ENCODE measurements at regions not wholly inside any gene's neighbourhood (a gene's known extent, or its start where the extent isn't known, plus 50 kb on each side); places are given as distances from the start of the nearest gene placed in this dataset.

DNA sequence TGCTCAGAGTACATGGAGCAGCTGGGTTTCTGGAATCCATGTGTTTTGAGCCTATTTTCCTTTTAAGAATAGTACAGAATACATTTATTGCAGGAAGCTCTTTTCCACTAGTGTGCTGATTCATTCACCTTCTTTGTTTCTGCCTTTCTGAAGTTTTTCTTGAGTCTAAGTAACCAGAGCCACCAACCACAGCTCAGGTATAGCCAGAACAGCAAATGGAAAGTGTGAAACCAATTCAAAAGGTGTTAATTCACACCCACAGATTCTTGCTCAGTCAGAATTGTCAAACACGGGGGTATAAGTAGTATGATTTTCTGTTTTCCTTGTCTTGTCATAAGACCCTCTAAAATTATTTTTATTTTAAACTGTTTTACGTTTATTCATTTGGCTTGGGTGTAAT lies 75.9 kb upstream of the DYNAP start:
- Histone ChIP-seq H3K4me3 (ENCODE audit: low read length) (no peak overlapping the region), H3K27ac (ENCODE audit: low read length) (no peak overlapping the region), H2AFZ (ENCODE audit: low read length) (0 out of 2 replicates have a peak overlapping the region, but pooled peaks have one; percentile 44), H3K9ac (ENCODE audit: low read length) (no peak overlapping the region), H3K9me3 (ENCODE audit: low read length) (no peaks in the 10 kb centered on the region), H3K9me2 (replicated peaks; ENCODE audit: insufficient read depth, low read length) (no peaks in the 10 kb centered on the region), H3K36me3 (ENCODE audit: insufficient read depth, low read length) (no peaks in the 10 kb centered on the region), H3K79me2 (ENCODE audit: low read length) (no peaks in the 10 kb centered on the region), H3K4me1 (ENCODE audit: low read length) (peaks cover 5% of the 10 kb centered on the region), H4K20me1 (ENCODE audit: insufficient read depth, low read depth, low read length) (no peaks in the 10 kb centered on the region), H3K27me3 (ENCODE audit: low read length) (no peaks in the 10 kb centered on the region), H3K4me2 (ENCODE audit: low read depth, low read length, poor library complexity, severe bottlenecking) (no peak overlapping the region)
- DNase-seq: no peak

GRCh38 chr18:54517521-54517920 lies 73.5 kb upstream of the DYNAP start:
- no peaks in the 10 kb centered on the region for H3K79me2 ChIP-seq (ENCODE audit: low read length)
- no peaks in the 10 kb centered on the region for H3K9me2 ChIP-seq (replicated peaks; ENCODE audit: insufficient read depth, low read length)
- H3K4me3 ChIP-seq (ENCODE audit: low read length): no peak overlapping the region
- H2AFZ ChIP-seq (ENCODE audit: low read length): no peak overlapping the region
- H3K27ac ChIP-seq (ENCODE audit: low read length): no peak overlapping the region
- no peak overlapping the region for H3K4me2 ChIP-seq (ENCODE audit: low read depth, low read length, poor library complexity, severe bottlenecking)
- H3K9ac ChIP-seq (ENCODE audit: low read length): no peak overlapping the region
- DNase-seq: no peak
- H3K4me1 ChIP-seq (ENCODE audit: low read length): peaks cover 4% of the 10 kb centered on the region
- no peaks in the 10 kb centered on the region for H3K9me3 ChIP-seq (ENCODE audit: low read length)
- no peaks in the 10 kb centered on the region for H4K20me1 ChIP-seq (ENCODE audit: insufficient read depth, low read depth, low read length)
- no peaks in the 10 kb centered on the region; the same call in 1 of the 2 replicates for H3K36me3 ChIP-seq (ENCODE audit: insufficient read depth, low read length)
- no peaks in the 10 kb centered on the region for H3K27me3 ChIP-seq (ENCODE audit: low read length)

DNA sequence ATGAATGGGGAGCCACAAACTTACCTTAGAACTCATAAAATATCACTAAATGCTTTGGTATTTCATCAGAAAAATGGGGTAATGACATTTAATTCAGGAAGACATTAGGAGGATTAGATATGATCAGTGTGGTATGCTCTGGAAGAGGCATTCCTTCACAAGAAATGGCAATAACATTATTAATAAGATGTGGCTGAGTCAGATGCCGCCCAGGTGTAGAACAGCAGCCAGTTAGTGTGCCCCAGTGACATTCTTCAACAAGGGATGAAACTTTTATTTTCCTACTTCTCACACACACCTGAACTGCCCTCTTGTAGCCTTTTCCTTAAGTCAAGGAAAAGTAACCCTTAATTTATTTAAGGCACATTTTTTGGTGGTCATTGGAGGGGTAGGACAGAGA lies 69.2 kb upstream of the DYNAP start:
- no peaks in the 10 kb centered on the region for H4K20me1 ChIP-seq (ENCODE audit: insufficient read depth, low read depth, low read length)

GRCh38 chr18:54528942-54529376 lies 62.1 kb upstream of the DYNAP start:
- H3K4me2 ChIP-seq (ENCODE audit: low read depth, low read length, poor library complexity, severe bottlenecking): no peak overlapping the region
- H3K36me3 ChIP-seq (ENCODE audit: insufficient read depth, low read length): no peaks in the 10 kb centered on the region
- no peak overlapping the region for H3K9ac ChIP-seq (ENCODE audit: low read length)
- H3K27me3 ChIP-seq (ENCODE audit: low read length): no peaks in the 10 kb centered on the region
- H3K4me3 ChIP-seq (ENCODE audit: low read length): no peak overlapping the region
- no peaks in the 10 kb centered on the region for H3K9me2 ChIP-seq (replicated peaks; ENCODE audit: insufficient read depth, low read length)
- no peak for DNase-seq
- H3K79me2 ChIP-seq (ENCODE audit: low read length): no peaks in the 10 kb centered on the region
- no peaks in the 10 kb centered on the region for H4K20me1 ChIP-seq (ENCODE audit: insufficient read depth, low read depth, low read length)
- no peaks in the 10 kb centered on the region for H3K9me3 ChIP-seq (ENCODE audit: low read length)
- peaks cover 56% of the 10 kb centered on the region for H3K4me1 ChIP-seq (ENCODE audit: low read length)
- H3K27ac ChIP-seq (ENCODE audit: low read length): no peak overlapping the region
- H2AFZ ChIP-seq (ENCODE audit: low read length): no peak overlapping the region

More for the DNA sequence above, 69.2 kb upstream of the DYNAP start:
- H3K4me1 ChIP-seq (ENCODE audit: low read length): peaks cover 24% of the 10 kb centered on the region
- H3K9me2 ChIP-seq (replicated peaks; ENCODE audit: insufficient read depth, low read length): no peaks in the 10 kb centered on the region
- no peaks in the 10 kb centered on the region for H3K79me2 ChIP-seq (ENCODE audit: low read length)
- no peaks in the 10 kb centered on the region for H3K27me3 ChIP-seq (ENCODE audit: low read length)
- no peaks in the 10 kb centered on the region; the same call in 1 of the 2 replicates for H3K36me3 ChIP-seq (ENCODE audit: insufficient read depth, low read length)
- no peak overlapping the region for H3K9ac ChIP-seq (ENCODE audit: low read length)
- DNase-seq: no peak
- no peak overlapping the region for H3K4me2 ChIP-seq (ENCODE audit: low read depth, low read length, poor library complexity, severe bottlenecking)
- H2AFZ ChIP-seq (ENCODE audit: low read length): no peak overlapping the region
- H3K4me3 ChIP-seq (ENCODE audit: low read length): no peak overlapping the region
- H3K9me3 ChIP-seq (ENCODE audit: low read length): no peaks in the 10 kb centered on the region
- no peak overlapping the region for H3K27ac ChIP-seq (ENCODE audit: low read length)

GRCh38 chr18:54529444-54529843 lies 61.6 kb upstream of the DYNAP start:
- peak overlapping the region; percentile 42; the same call in 1 of the 2 replicates for H2AFZ ChIP-seq (ENCODE audit: low read length)
- H3K9me3 ChIP-seq (ENCODE audit: low read length): no peaks in the 10 kb centered on the region
- H3K79me2 ChIP-seq (ENCODE audit: low read length): no peaks in the 10 kb centered on the region
- H3K27me3 ChIP-seq (ENCODE audit: low read length): no peaks in the 10 kb centered on the region
- H3K4me2 ChIP-seq (ENCODE audit: low read depth, low read length, poor library complexity, severe bottlenecking): peak overlapping the region; percentile 50
- H3K9ac ChIP-seq (ENCODE audit: low read length): no peak overlapping the region
- no peaks in the 10 kb centered on the region for H3K36me3 ChIP-seq (ENCODE audit: insufficient read depth, low read length)
- H3K9me2 ChIP-seq (replicated peaks; ENCODE audit: insufficient read depth, low read length): no peaks in the 10 kb centered on the region
- no peak for DNase-seq
- H3K4me3 ChIP-seq (ENCODE audit: low read length): no peak overlapping the region
- no peaks in the 10 kb centered on the region for H4K20me1 ChIP-seq (ENCODE audit: insufficient read depth, low read depth, low read length)
- peaks cover 51% of the 10 kb centered on the region for H3K4me1 ChIP-seq (ENCODE audit: low read length)
- H3K27ac ChIP-seq (ENCODE audit: low read length): peak overlapping the region; percentile 76

DNA sequence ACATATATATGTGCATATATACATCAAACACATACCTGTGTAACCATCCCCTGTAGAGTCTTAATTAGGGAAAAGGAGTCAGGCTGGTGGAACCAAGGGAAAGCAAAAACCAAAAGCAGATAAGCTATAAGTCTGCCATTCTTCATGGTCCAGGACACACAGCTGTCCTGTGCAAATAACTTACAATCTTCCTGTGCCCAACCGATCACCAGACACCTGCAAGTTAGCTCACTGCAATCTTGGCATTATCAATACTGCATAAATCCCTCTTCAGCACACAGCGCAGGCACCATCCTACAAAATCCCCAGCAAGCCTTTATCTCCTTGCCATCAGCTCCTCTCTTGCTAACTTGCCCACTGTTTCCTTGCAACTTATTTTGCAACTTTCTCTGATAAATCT lies 60.8 kb upstream of the DYNAP start:
- Histone ChIP-seq H3K4me1 (ENCODE audit: low read length) (peaks cover 45% of the 10 kb centered on the region), H3K4me2 (ENCODE audit: low read depth, low read length, poor library complexity, severe bottlenecking) (peak overlapping the region; percentile 50), H3K79me2 (ENCODE audit: low read length) (no peaks in the 10 kb centered on the region), H3K9me2 (replicated peaks; ENCODE audit: insufficient read depth, low read length) (no peaks in the 10 kb centered on the region), H3K9me3 (ENCODE audit: low read length) (no peaks in the 10 kb centered on the region; the same call in 1 of the 2 replicates), H3K9ac (ENCODE audit: low read length) (no peak overlapping the region), H4K20me1 (ENCODE audit: insufficient read depth, low read depth, low read length) (no peaks in the 10 kb centered on the region), H3K36me3 (ENCODE audit: insufficient read depth, low read length) (no peaks in the 10 kb centered on the region), H3K4me3 (ENCODE audit: low read length) (peak overlapping the region; percentile 21), H2AFZ (ENCODE audit: low read length) (no peak overlapping the region), H3K27ac (ENCODE audit: low read length) (peak overlapping the region; percentile 76), H3K27me3 (ENCODE audit: low read length) (no peaks in the 10 kb centered on the region)
- peak; percentile 53 for DNase-seq

GRCh38 chr18:54531402-54532065 lies 59.5 kb upstream of the DYNAP start:
- H3K9me2 ChIP-seq (replicated peaks; ENCODE audit: insufficient read depth, low read length): no peaks in the 10 kb centered on the region
- no peaks in the 10 kb centered on the region; the same call in 1 of the 2 replicates for H3K9me3 ChIP-seq (ENCODE audit: low read length)
- H4K20me1 ChIP-seq (ENCODE audit: insufficient read depth, low read depth, low read length): no peaks in the 10 kb centered on the region
- no peaks in the 10 kb centered on the region for H3K79me2 ChIP-seq (ENCODE audit: low read length)
- peak overlapping the region; percentile 34 for H3K9ac ChIP-seq (ENCODE audit: low read length)
- DNase-seq: no peak
- no peaks in the 10 kb centered on the region for H3K36me3 ChIP-seq (ENCODE audit: insufficient read depth, low read length)
- H3K27me3 ChIP-seq (ENCODE audit: low read length): no peaks in the 10 kb centered on the region
- H3K4me1 ChIP-seq (ENCODE audit: low read length): peaks cover 45% of the 10 kb centered on the region
- H2AFZ ChIP-seq (ENCODE audit: low read length): peak overlapping the region; percentile 12; the same call in 1 of the 2 replicates
- peak overlapping the region; percentile 38 for H3K4me2 ChIP-seq (ENCODE audit: low read depth, low read length, poor library complexity, severe bottlenecking)
- H3K27ac ChIP-seq (ENCODE audit: low read length): peak overlapping the region; percentile 76
- H3K4me3 ChIP-seq (ENCODE audit: low read length): peak overlapping the region; percentile 7; the same call in 1 of the 2 replicates

- H3K4me2 ChIP-seq (ENCODE audit: low read depth, low read length, poor library complexity, severe bottlenecking): peak overlapping the region; percentile 38
- H3K9ac ChIP-seq (ENCODE audit: low read length): peak overlapping the region; percentile 34
- peak overlapping the region; percentile 7; the same call in 1 of the 2 replicates for H3K4me3 ChIP-seq (ENCODE audit: low read length)
- DNase-seq: peak; percentile 71
- H3K27ac ChIP-seq (ENCODE audit: low read length): peak overlapping the region; percentile 76
- H3K27me3 ChIP-seq (ENCODE audit: low read length): no peaks in the 10 kb centered on the region
- peaks cover 45% of the 10 kb centered on the region for H3K4me1 ChIP-seq (ENCODE audit: low read length)
- peak overlapping the region; percentile 12; the same call in 1 of the 2 replicates for H2AFZ ChIP-seq (ENCODE audit: low read length)
- H3K9me3 ChIP-seq (ENCODE audit: low read length): no peaks in the 10 kb centered on the region; the same call in 1 of the 2 replicates
- no peaks in the 10 kb centered on the region for H3K9me2 ChIP-seq (replicated peaks; ENCODE audit: insufficient read depth, low read length)
- no peaks in the 10 kb centered on the region for H3K36me3 ChIP-seq (ENCODE audit: insufficient read depth, low read length)
- H4K20me1 ChIP-seq (ENCODE audit: insufficient read depth, low read depth, low read length): no peaks in the 10 kb centered on the region
- H3K79me2 ChIP-seq (ENCODE audit: low read length): no peaks in the 10 kb centered on the region
These were observed 58.8 kb upstream of the DYNAP start for GRCh38 chr18:54532222-54532621.

Data from Karpas-422 (cell line).